Right forelimb (tissue), 1 donor: ENCODE measurements at regions not wholly inside any gene's neighbourhood (a gene's known extent, or its start where the extent isn't known, plus 50 kb on each side); places are given as distances from the start of the nearest gene placed in this dataset.
"Not testable (repeated sequence)": the region's sequence is repeated elsewhere in the genome, so short reads cannot be mapped to it uniquely, and the experiment has no call there.

ENCODE experiments used
- DNase-seq: peaks from one replicate; pipeline ENCODE4 v3.0.0-alpha.2; 2018

DNA sequence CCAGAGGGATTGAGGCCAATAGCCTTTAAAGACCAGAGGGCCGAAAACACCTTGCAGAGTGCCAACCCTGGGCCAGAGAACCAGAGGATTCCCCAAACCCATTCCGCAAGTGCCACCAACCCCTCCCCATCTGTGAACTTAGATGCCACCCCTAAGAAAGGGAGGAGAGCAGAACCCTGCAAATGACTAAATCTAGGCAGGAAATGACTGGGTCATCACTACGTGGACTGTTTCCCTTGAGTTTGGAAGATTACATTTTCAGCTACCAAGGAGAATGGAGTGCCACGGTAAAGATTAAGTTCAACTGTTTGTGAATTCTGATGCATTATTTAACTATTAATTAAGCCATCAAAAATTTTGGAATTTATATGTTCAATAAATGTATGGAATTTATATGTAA lies 142.8 kb downstream of the ENC1 start:
- DNase-seq, result no peak

DNA sequence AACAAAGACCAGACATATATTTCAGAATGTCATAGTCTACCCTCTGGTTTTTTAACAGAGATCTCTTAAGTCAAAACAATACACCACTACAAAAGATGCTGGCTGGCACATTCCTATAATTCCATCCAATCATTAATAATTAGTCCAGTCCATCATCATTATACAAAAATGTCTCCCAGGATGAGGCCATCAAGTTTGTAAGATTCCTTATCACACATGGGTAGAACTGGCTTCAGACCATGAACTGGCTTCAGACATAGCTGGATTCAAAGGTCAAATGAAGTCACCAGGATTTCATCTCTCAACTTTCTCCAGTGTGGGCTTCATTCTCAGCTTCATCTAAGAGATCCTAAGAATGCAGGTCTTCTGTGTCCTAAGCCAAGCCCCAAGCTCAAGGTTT lies 147.1 kb downstream of the ENC1 start:
- no peak for DNase-seq

DNA sequence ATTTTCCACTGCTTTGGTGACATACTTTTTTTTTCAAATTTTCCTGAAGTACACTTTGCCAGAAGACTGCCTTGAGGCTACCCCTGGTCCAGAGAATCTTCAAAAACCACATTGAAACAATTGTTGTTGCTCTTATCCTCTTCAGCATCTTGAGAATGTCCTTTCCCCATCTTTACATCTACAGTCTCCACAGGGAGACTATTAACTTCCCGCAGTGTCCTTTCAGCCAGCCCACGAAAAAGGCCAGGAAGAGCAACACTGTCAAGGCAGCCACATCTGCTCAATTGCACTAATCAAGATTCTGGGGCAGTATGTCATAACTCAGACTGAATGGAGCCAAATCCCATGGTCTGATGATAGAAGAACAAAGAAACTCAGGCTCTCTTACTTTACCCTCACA lies 148.3 kb downstream of the ENC1 start:
- DNase-seq, result no peak

DNA sequence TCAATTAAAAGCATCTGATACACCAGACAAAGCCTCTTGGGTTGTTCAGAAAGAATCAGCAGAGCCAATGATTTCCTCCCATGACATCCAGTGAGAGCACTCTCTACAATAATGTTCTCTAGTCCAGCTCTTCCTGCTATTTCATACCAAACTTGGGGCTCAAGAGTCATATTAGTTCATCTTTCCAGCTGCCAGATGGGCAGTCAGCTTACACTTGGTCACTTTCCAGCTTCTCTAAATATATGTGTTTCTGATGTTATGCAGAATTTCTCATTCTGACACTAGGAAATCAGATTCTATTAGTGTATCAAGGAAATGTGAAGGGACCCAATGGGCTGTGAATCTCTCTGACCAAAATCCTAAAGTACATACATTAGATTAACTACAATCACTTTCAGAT lies 148.9 kb downstream of the ENC1 start:
- DNase-seq, result no peak

DNA sequence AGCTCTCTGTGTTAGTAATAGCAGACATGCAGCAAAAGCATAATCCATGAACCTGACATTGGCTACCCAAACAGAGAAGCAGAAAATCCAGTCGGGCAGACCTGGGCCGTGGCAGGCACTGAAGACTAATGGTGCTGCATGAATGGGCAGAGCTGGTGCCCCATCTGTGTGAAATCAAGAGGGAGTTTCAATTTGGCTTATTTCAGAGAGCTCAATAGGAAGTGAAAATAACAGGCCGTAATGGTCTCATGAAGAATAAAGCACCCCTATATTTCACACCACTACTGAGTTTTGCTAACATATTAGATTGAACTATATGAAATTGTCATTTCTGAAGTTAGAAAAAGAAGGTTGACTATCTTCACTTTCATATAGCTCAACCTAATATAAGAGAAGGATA lies 149.7 kb downstream of the ENC1 start:
- DNase-seq, result no peak

DNA sequence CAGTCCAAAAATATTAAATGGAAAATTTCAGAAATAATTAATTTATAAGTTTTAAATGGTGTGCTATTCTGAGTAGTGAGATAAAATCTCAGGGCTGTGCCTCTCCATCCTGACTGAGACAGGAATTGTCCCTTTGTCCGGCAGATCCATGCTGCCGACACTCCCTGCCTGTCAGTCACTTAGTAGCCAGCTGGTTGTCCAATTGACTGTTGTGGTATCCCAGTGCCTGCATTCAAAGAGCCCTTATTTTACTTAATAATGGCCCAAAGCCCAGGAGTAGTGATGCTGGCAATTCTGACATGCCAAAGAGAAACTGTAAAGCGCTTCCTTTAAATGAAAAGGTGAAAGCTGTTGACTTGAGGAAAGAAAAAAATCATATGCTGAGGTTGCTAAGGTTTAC lies 157.5 kb downstream of the ENC1 start:
- no peak for DNase-seq

DNA sequence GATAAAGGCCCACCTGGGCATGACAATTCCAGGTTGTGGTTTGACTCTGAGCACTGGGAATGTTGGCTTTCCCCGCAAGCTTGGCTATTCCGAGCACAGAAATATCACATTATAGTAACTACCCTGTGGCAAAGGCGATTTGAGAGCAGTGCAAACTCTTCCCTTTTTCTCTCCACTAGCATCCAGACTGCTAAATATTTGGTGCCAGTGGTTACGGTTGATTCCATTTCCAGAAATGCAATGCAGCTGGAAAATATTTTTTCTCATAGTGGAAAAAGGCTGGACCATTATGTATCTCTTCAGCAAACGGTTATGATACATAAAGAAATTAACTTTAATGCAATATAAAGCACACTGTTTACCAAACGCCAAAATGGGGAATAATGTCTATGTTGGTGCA lies 158.0 kb downstream of the ENC1 start:
- DNase-seq, result no peak

DNA sequence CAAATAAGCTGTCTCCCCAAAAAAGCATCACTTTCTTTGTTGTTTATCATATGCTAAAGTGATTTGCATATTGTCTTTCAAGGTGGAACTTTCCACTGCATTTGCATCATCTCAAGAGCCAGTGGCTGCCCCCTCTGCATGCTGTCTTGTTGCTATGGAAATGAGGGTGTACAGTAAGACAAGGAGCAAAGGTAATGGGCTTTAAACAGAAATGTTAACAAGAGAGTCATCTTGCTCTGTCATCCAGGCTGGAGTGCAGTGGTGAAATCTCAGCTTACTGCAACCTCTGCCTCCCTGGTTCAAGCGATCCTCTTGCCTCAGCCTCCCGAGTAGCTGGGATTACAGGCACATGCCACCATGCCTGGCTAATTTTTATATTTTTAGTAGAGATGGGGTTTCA lies 159.2 kb downstream of the ENC1 start:
- DNase-seq, result not testable (repeated sequence)

DNA sequence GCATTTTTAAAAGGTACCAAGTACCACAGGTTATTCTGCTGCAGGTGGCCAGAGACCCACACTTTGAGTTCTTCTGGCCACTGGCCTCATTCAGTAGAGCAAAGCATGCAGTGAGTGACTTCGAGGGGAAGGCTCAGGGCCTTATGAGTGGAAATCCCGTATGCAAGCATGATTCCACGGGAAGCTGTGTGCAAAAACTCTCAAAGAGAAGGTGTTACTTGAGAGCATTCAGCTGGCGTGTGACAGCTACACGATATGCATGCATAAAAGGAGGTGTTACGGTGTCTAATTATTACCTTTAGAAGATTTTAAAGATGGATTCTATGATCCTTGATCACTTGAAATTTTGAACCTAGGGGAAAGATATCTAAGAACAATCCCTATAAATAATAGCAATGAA lies 160.3 kb downstream of the ENC1 start:
- DNase-seq, result no peak

DNA sequence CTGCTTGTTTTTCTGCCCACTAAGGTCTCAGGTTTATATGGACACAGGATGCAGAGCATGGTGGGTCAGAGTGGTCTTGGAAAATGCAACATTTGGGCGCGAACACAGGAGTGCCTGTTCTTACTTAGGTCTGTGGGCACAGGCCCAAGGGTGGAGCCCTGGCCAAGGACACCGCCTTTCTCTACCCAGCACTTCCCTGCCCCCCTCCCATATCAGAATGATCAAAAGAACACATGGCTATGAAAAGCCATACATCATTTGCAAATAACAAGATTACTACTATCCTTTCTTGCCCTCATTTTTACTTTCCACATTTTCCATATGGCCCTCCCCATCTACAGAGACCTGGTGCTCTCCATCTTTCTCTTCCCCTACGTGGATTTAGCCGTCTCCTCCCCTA lies 162.2 kb downstream of the ENC1 start:
- DNase-seq, result no peak

DNA sequence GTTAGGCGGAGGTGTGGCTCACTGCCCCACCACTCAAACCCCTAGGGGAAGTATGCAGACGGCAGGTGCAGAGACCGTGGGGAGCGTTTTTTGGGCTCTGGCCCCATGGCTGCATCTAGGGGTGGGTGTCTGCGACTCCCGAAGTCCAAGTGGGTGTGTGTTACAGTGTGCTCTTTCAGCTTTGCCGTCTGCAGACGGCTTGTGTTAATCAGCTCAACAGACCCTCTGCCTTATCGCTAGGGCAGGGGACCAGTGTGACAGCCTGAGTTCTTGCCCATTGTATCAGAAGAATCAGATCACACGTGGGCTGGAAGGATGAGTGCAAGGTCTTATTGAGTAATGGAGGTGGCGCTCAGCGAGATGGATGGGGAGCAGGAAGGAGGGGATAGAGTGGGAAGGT lies 162.8 kb downstream of the ENC1 start:
- DNase-seq, result no peak

DNA sequence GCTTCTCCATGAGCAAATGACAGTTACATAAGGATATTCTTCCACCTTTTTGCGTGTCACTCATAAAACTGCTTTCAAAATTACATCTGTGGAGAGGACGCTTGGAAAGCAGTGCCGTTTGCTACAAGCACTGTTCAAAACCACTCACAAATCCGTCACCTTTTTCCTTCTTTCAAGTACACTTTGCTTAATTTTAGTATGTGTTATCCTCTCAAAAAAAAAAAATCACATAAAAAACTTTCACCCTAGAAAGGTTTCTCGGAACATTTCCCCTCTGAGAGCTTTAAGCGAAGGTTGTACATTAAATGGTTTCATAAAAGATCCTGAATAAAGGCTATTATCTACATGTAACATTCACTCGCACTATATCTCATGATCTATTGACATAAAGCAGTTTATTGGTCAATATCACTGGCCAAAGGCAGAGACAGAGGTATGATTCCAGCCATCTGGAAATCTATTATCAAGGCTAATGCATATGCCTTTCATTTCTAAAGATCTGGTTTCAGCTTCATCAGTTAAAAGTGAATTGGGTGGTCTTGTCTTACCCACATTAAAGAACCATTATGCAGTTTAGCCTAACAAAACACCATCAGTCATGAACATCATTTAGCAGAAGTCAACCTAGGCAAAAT lies 163.6 kb downstream of the ENC1 start:
- no peak for DNase-seq

DNA sequence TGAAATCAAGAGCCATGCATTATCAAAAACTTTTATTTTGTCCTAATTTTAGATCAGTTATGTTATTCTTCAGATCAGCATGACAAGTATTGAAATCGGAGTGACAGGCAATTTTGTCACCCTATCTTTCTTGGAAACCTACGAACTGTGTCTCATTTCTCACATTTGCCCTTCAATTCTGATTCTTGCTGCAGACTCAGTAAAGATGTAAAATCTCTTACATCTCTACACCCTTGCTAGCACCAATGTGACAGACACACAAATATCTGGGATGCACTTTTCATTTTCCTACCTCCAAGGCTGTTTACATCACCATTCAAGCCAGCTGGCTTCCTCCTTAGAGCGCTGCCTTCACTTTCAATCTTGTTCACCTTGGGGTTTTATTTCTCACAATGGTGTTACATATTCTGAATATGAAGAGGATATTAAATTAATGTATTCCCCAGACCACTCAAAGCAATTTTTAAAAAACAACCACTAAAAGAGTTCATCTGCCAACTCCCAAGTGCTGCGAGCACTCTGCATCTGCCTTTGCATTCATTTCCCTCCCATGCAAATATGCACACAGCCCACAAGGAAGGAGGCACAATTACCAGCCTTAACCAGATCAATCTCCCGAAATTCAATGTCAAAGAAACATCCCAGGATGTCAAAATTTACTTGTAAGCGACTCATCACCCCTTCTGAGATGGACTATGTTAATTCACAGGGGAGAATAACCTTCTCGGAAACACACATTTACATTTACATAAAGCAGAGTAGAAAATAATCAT lies 164.3 kb downstream of the ENC1 start:
- DNase-seq, result no peak

DNA sequence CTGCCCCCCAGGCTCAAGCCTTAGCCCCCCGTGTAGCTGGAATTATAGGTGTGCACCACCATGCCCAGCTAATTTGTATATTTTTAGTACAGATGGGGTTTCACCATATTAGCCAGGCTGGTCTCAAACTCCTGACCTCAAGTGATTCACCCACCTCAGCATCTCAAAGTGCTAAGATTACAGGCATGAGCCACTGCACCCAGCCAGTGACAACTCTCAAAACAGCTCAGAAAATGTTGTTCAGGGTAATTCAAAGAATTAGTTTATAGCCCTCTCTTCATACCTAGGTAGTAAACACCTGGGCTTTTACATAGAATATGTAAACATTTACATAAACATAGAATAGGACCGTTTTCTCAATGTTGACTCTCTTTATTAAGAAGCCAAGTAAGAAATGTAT lies 168.7 kb downstream of the ENC1 start:
- DNase-seq, result no peak

DNA sequence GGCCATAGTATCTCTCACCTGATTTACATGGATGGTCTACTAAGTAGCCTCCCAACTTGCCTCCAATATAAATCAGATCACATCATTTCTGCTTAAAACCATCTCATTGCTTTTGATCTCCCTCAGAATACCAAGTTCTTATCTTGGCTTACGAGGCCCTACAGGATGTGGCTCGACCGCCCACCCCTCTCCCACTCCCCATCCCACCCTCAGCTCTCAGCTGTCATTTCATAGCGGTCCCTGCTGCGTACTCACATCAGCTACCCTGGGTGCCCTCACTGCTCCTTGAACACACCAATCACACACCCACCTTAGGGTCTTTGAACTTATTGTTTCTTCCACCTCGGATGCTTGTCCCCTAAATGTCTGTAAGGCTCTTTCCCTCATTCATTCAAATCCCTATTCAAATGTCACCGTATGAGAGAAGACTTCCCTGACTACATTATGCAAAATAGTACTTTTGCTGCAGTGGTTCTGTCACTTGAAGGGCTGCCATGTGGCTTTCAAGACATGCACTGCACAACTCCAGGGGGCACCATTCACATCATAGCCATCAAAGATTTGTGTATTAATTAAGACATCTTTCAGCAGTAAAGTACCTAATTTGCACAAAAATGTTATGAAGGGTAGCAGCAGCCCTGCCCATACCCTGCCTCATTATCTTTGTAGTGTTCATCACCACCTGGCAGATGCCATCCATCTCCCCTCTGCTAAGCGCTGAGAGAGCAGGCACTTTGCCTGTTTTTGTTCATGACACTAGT lies 171.1 kb downstream of the ENC1 start:
- no peak for DNase-seq

DNA sequence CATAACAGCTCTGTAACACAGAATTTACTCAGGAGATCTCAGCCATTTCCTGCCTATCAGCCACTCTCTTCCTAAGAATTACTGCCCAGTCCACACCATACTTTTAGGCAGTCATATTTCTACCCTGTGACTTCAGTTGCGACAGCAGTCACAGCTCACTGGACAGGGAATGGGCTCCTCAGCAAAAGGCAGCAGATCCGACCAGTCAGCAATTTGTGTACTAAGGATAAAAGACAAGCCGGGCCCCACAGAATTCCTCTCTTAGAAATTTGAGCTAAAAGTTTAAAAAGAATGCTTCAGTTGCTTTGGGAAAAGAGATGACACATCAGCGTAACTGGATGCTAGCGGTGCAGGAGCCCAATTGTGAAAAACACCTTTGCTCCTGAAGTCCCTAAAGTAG lies 172.1 kb downstream of the ENC1 start:
- no peak for DNase-seq

DNA sequence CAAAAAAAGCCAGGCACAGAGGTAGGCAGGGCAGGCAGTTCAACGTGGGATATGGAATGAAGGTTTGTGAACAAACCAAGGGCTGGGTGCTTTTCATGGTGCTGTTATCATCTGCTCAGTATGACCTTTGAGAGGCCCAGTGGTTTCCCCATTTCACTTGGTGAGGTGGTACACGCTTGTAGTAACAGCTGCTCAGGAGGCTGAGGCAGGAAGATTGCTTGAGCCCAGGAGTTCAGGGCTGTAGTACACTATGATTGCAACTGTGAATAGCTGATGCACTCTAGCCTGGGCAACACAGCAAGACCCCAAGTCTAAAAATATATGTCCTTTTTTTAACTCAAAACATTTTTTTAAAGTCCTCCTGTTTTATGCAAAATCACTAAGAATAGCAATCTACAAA lies 174.8 kb downstream of the ENC1 start:
- no peak for DNase-seq

DNA sequence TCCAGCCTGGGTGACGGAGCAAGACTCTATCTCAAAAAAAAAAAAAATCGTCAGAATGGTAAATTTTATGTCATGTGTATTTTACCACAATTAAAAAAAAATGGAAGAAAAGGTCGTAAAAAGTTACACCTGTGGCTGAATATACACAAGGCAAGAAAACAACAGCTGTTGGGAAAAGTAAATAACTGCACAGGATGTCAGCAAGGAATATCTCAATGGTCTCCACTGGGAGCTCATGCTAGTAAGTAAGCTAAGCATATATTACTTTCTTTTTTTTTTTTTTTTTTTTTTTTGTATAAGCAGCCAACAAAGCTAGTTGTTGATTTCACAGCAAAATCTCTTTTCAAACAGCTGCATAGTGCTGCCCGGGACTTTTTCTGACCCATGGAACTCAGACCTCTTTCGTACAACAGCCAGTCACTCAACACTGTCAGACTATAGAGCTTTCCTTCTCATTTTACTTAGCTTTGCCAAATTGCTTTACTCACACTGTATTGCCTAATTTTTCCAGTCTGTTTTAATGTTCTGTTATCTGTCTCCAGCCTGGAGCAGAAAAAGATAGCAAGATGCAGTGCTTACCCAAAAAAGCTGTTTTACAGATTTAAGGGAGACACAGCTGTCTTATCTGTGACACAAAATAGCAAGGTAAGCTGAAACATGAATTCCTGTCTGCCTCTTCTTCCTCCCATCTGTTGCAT lies 175.9 kb downstream of the ENC1 start:
- DNase-seq, result no peak

DNA sequence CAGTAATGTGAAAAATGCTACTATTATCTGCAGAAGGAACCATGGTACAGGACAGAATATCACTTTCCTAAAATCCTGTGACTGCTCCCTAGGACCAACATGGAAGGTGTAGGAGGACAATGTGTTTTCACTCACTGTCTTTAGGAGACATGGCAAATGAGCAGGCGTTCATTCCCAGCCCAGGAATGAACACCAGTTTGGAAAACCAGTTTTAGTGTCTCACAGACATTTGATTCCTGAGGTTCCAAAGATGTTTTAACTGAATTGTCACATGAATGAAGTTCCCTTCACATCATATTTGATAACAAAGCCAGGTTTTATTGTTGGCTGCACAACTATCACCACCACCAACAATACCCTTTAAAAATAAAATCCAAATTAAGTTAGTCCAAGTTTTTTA lies 178.2 kb downstream of the ENC1 start:
- DNase-seq, result no peak

DNA sequence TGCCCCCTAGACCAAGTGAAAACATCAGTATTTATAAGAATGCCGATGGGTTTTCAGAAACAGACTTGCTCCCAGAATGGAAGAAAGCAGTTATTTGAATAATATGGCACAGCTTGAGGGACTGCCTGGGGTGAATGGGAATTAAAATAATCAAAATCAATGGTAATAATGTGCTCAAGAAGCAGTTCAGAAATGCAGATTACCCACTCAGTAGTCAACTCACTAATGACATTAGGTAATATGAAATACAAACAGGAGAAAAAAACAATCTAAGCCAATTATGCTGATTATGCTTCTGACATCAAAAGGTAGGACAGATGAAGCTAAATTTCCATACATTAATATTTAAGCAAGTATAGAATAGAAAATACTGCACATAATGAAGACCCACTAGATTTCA lies 179.3 kb downstream of the ENC1 start:
- no peak for DNase-seq

DNA sequence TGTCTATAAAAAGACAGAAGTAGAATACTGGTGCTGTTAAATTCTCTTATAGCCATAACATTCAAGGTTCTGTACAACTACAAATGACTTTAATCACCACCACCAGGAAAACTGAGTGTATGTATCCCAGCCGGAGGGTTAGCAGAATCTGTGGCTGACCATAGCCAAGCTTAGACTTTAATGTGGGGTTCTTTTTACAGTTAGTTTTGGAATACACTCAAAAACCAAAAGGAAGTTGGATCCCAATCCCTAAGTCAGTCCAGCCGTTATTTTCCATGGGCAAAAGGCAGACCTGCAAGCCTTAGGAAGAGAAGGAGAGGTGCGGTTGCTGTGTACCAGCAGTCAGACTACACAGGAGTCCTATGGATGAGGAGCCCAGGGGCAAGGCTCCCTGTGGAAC lies 179.8 kb downstream of the ENC1 start:
- no peak for DNase-seq

DNA sequence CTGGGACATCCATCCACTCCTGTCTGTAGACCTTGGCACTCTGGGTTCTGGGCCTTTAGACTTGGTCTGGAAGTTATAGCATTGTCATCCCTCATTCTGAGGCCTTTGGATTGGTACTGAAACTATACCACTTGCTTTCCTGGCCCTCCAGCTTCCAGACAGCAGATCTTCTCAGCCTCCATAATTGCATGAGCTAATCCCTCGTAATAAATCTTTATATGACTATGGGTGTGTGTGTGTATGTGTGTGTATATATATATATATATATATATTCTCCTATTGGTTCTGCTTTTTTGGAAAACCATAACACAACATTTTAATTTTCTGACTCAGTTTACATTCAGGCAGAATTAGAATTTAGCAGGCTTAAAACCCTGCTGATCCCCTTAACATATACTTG lies 180.5 kb downstream of the ENC1 start:
- no peak for DNase-seq

DNA sequence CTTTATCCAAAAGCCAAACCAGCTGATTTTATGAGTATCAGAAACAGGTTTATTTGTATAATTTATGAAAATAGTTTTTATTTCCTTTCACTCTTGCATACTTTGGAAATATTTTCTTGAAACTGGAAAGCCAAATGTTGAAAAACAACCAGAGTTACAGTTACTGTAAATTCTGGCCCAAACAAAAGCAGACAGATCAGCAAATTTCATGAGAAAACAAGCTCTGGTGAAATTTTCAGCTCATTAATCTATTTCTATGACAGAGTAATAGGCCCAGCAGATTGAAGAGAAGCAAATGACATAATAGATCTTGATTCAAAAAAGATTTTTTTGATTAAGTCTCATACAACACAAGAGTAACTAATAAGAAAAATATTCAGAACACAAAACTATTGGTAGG lies 182.7 kb downstream of the ENC1 start:
- no peak for DNase-seq
